LHCN-M2 (cell line): ENCODE measurements at regions not wholly inside any gene's neighbourhood (a gene's known extent, or its start where the extent isn't known, plus 50 kb on each side); places are given as distances from the start of the nearest gene placed in this dataset.
"Not testable (repeated sequence)": the region's sequence is repeated elsewhere in the genome, so short reads cannot be mapped to it uniquely, and the experiment has no call there.

Experiments
- DNase-seq: peaks from one replicate; pipeline ENCODE4 v3.0.0-alpha.2; 2012; ENCODE audit warnings: low read depth

- no peak for DNase-seq
These were observed 298.2 kb upstream of the ZNF608 start for GRCh38 chr5:125044491-125045282.

- no peak for DNase-seq
These were observed 299.2 kb upstream of the ZNF608 start for GRCh38 chr5:125045646-125046045.

GRCh38 chr5:125046838-125047237, 300.4 kb upstream of the ZNF608 start:
- DNase-seq: no peak

GRCh38 chr5:125047871-125048270, 301.4 kb upstream of the ZNF608 start:
- DNase-seq: no peak

- no peak for DNase-seq
These were observed 303.6 kb upstream of the ZNF608 start for GRCh38 chr5:125049721-125050702.

- DNase-seq: no peak
These were observed 304.5 kb upstream of the ZNF608 start for GRCh38 chr5:125050926-125051325.

- no peak for DNase-seq
These were observed 306.1 kb upstream of the ZNF608 start for GRCh38 chr5:125052584-125052983.

GRCh38 chr5:125053179-125053578, 306.7 kb upstream of the ZNF608 start:
- no peak for DNase-seq

GRCh38 chr5:125054146-125054545, 307.7 kb upstream of the ZNF608 start:
- DNase-seq: no peak

- DNase-seq: no peak
These were observed 310.4 kb upstream of the ZNF608 start for GRCh38 chr5:125056671-125057485.

GRCh38 chr5:125057912-125058826, 311.7 kb upstream of the ZNF608 start:
- peak; percentile 32 for DNase-seq

GRCh38 chr5:125059255-125060002, 313.0 kb upstream of the ZNF608 start:
- DNase-seq: no peak

GRCh38 chr5:125061726-125062125, 315.3 kb upstream of the ZNF608 start:
- DNase-seq: no peak

GRCh38 chr5:125064621-125065438, 318.4 kb upstream of the ZNF608 start:
- no peak for DNase-seq

- DNase-seq: no peak
These were observed 319.3 kb upstream of the ZNF608 start for GRCh38 chr5:125065741-125066140.

- DNase-seq: no peak
These were observed 324.5 kb upstream of the ZNF608 start for GRCh38 chr5:125070961-125071360.

- no peak for DNase-seq
These were observed 326.7 kb upstream of the ZNF608 start for GRCh38 chr5:125073090-125073489.

GRCh38 chr5:125075567-125075966, 329.1 kb upstream of the ZNF608 start:
- DNase-seq: no peak

GRCh38 chr5:125079028-125079427, 332.6 kb upstream of the ZNF608 start:
- not testable (repeated sequence) for DNase-seq
